GM18499 (cell line): ENCODE measurements at regions not wholly inside any gene's neighbourhood (a gene's known extent, or its start where the extent isn't known, plus 50 kb on each side); places are given as distances from the start of the nearest gene placed in this dataset.
A peak's percentile ranks its signal among the peaks of the same experiment; 100 is the strongest.

ENCODE experiments used
- ATAC-seq: cut with Tn5 transposase; IDR thresholded peaks from one replicate; pipeline ENCODE4 v1.9.1; 2021; ENCODE audit warnings: moderate number of reproducible peaks; ENCODE audit not compliant: insufficient read depth, unreplicated experiment

DNA sequence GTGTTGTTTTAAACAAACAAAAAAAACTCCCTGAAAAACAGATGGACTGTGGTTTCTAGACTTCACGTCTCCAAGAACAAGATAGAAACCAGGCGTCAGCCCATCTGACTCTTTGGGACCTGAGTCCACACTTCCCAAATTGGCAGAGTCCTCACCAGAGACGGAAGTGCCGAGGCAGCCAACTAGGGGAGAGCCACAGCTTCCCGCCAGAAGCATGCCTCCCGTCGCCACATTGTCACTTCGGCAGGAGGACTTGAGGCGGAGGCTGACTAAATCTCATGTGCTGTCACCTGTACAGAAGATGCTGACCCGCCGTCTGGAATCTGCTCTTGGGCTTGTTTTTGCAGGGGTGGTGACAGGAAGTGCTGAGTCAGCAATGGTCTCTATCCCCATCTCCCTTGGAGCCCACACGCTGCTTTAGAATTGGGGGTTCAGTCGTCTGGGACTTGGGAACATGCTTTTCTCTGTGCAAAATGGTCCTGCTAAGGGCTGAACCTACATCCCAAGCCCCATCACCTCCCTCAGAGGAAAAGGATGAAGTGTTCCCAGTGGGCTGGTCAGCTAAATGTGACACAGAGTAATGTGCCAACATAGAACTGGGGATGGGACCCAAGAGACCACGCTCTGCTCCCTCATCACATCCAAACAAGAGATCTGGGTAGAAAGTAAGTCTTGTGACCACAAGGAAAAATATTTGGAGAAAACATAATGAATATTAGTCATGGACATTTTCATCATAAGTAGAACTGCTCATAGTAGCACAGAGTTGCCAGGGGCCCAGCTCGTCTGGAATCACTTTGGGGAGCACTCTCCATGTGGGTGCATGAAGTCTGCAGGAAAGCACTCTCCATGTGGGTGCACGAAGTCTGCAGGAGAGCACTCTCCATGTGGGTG lies 152.9 kb downstream of the SNX19 start:
- ATAC-seq: no peak

DNA sequence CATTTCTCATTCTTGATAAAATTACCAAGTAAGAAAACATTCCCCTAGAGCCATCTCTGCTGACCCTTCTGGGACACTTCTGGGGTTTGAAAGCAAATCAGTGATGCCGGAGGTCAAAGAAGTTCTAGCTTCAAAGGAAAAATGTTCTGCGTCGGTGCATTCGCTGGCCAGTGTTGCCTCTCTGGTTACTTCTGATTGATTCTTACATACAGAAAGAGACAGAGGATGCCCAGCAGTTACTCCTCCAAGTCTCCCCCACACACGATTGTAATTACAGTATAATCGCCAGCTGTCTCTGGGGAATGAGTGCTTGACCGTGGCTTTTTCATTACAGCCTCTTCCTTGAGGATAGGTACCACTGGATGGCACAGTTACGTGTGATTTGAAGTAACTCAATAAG lies 150.9 kb downstream of the SNX19 start:
- ATAC-seq: no peak

DNA sequence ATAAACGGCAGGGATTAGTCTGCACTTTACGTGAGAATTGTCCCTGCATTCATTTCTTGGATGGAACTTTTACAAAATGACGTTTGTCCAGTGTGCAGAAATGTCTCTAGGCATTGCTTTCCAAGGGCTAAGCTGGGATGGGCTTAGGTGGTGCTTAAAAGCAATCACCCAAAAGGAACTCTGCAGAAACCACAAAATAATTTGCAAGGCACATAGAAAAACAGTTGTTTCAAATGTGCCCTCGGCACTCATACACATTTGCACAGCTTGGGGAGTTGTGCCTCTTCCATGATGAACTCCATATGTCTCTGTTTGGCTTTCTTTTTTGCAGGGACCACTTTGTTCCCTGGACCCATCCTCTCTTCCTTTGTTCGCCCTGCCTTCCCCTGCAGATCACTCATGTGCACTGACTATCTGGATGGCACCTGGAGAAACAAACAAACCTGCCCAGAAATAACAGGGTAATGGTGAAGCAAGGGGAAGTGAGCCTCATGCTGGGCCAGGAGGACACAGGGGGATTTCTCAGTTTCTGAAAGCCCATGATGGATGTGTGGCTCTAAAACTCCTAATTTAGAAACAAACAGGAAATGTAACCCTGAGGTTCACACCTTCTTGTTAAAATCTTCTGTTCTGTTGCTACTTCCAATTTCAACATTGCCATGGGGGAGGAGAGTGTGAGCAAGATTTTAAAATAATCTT lies 150.2 kb downstream of the SNX19 start:
- peak; percentile 65 for ATAC-seq

DNA sequence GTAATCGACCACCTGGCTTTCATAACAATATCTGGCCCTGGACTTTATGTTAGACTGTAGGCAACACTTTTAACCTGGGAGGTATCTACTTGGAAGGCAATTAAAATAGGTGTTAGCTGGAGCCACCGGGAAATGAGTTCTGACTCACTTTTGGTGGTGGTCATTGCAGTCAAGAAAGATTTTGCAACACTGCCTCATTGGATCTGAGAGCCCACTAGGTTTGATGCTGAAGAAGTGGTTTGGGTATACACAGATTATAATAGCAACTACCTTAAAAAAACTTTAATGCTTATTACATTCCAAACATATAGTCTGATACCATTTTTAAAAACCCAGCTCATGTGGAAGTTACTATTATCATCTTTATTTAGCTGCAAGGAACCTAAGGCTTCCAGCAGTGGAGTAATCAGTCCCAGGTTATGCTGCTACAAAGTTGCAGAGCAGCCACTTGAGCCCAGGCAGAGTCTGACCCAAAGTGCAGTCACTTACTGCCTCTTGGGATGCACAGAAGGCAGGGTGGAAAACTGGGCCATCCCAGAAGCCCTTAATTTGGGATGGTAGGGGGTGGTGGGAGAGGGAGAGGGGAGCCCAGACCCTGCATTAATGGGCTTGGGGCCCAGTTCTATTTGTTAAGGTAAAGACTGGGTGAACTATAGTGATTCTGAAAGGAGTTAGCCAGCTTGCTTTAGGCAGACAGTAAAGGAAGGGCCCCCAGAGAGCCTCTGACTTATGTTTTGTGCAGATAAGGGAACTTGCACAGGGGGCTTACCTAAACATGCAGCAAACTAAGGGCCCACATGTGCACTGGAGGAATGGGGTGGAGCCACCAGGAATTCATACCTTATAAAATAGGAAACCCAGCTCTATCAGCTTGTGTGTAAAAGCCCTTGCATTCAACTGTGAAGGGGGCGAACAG lies 149.4 kb downstream of the SNX19 start:
- no peak for ATAC-seq

DNA sequence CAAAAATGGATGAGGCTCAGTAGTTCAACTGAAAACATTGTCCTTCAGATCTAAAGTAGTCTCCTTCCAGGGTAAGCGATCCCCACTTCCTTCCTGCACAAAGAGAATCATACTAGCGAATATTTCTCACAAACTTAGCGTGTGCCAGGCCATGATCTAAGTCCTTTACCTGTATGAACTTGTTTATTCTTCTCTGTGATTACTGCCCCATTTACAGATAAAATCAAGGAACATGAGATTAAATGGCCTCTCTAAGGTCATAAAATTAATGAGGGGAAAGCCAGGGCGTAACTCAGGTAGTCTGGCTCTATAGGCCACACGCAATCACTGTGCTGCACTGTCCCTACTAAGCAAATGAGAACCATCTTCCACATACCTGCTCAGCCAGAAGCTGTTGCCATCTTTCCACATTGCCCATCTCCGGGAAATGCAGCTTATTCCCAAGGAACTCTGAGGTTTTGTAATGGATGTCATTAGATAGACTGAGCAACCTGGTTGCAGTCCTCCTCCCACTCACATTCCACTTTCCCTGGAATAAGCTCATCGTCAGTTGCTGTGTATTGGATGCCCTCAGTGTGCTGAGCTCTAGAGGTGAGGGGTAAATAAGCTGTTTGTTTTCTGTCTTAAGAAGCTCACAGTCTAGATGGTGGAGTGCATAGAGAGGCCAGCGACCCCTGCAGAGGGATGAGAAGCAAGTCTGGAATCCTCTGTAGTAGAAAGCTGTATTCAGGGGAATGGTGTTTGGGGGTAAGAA lies 146.3 kb downstream of the SNX19 start:
- ATAC-seq: no peak

DNA sequence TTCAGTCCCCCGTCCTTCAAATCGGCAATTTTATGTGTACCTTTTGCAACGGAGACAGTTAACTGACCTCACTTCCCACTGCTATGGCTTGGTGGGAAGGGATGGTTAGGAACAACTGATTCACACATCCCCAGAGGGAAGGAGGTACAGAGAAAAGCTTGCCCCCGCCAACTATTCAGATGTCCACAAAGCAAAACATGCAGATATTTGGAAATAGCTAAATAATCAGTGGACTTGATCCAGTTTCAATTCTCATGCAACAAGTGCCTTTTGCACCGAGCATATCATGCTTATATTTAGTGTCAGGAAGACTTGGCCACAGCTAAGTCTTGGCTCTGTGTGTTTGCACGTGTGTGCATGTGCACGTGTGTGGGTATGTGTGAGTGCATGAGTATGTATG lies 144.6 kb downstream of the SNX19 start:
- no peak for ATAC-seq

DNA sequence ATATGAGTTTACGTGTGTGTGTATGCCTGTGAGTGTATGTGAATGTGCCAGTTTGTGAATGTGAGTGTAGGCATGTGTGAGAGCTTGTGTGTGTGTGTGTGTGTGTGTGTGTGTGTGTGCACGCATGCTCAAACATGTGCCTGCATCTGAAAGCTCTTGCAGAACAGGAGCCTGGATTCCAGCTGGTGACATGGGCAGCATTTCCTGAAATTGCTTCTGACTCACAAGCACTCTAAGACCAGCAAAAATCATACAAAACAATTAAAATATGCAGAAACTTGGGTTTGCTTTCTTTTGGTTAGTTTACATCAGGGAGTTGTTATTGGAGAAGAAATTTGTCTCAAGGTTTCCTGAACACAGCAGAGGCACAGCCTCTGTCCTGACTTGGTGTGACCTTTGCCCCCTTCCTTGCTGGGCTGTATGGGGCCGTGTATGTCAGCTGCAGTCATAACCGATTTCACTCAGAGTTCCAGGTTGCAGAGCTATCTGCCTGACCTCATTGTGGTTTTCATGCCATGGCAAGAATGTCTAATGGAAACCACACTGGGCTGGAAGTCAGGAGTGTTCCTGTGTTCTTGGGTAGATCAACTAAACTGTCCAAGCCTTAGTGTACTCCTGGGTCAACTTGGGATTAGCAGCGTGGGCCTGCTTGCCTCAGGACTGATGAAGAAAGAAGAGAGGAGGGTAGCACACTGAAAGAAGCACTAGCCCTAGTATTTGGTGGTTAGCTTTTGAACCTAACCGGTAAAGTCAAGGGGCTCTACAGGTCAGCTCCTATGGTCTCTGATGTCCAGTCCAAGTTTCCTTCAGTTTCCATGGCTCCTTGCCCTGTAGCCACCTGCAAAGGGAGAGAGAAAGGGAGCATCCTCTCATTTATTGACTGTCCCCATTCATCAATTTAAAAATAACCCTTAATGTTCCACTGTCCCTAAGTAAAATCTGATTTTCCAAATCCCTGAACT lies 143.7 kb downstream of the SNX19 start:
- no peak for ATAC-seq

DNA sequence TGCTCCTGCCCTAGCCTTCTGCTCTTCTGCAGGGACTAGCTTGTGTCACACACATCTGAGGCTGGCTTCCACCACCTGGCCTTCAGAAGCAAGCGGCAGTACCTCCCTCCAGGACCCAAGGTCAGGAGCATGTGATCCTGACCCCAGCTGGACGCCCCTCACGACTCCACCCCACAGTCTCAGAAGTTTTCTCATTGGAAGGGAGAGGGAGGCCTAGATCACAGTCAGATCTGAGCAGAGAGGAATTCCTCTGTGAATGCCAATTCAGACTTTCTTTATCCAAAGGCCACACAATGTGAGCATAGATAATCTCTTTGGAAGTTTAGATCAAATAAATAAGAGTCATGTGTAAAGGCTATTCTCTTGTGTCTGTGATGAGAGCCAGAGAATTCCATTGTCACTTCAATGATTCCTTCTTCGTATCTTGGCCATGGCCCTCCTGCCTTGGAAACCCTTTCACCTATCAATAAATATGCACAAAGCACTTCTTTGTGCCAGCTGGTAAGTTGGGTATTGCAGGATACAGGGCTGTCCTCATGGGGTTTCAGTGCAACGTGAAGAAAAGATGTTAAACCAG lies 142.9 kb downstream of the SNX19 start:
- no peak for ATAC-seq

DNA sequence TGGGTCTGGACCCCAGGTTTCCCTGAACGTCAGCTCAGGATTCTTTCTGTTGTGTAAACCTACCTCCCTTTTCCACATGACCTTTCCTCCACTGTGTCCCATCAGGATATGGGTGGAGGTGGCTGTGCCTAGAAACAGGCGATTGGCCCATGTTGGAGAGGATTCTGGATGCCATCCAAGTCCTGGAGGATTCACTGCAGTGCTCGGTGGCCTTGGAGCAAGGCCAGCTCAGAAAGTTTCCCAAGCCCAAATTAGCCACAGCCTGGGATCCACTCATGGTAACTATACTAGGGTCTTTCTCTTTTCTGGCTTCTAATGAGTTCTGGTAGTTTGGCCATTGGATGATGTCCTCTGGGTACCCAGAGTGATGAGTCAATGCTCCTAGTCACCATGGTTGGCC lies 141.6 kb downstream of the SNX19 start:
- no peak for ATAC-seq

DNA sequence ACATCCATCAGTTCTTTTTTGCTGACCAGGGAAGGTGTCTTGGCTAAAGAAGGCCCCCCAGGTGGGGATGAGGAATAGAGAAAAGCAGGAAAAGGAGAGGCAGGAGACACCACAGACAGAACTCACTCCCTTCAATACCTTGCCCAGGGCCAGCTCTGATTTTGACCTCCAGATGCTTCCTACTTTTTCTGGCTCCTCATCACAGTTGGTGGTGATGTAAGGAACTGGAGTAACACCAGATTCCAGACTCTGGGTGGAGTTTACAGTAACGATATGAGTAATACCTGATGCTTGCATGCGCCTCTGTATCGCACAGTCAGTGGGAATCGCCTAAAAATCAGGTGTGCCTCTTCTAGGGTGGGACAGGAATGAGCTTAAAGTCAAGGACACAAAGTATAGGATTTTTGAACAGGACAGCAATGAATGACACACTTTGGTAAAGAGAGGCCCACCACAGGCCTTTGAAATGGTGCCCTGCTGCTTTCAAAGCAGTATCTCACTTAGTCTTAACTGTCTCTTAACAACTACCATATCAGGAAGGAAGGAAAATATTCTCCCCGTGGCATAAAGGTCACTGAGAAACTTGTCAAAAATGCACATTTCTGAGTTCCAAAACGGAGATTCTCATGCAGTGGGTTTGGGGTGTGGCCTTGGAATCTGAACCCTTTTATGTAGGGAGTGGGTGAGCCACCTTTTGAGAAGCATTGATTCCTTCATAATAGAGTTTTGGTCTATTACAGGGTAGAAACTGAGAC lies 140.8 kb downstream of the SNX19 start:
- no peak for ATAC-seq

DNA sequence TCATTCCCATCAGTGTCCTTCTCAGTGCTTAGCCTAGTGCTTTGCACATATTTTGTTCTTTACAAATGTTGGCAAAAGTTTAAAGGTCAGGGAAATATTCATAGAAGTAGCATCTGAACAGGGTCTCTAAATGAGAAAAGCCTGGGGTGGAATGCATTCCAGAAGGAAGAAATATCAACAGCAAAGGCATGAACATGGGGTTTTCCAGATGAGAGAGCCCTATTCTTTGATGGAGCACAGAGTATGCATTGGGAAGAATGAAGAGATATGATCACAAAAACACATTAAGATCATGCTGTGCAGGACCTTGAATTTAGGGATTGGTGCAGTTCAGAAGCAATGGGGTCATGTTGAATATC lies 140.2 kb downstream of the SNX19 start:
- ATAC-seq: no peak

DNA sequence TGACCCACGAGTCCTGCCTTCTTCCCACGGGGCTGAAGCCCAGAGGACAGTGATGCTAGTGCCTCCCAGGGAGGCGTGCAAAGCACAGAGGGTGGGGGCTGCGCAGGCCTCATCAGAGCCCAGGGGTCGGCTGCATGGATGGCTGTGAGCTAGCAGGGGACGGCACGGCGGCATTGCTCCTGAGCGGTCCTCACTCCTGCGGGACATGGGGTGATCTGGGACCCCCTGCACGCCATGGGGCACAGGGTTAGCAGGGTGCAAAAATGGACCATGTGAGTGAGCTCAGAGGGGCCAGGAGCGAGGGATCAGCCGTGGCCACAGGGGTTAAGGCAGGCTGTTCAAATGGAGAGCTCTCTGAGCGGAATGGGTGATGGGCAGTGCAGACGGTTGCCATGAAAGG lies 138.3 kb downstream of the SNX19 start:
- ATAC-seq: no peak

DNA sequence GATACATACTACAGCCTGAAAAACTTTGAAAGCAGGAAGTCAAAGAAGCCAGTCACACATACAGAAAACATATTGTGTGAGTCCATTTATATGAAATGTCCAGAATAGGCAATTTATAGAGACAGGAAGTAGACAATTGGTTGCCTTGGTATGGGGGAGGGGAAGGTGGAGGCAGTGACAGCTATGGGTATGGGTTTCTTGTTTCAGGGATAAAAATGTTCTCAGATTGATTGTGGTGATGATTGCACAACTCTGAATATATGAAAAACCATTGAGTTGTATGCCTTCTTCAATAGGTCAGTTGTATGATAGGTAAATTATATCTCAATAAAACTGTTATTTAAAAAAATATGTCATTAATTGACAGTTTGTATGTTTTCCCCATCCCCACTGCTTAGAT lies 137.6 kb downstream of the SNX19 start:
- no peak for ATAC-seq

DNA sequence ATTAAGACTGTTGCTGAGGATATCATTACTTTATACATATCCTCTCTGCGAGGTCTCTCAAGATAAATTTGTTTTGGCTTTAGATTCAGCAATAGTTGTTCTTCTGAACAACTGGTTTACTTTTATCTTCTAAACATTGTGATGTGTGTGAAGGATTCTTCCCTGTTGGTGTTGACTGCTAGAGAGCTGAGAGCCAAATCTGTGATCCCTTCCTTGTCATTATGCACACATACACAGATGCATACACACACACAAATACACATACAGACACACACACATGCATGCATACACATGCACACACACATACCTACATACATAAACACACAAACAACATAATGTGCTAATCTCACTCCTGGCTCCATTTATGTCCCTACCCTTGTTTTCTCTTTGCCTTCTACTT lies 137.0 kb downstream of the SNX19 start:
- no peak for ATAC-seq

DNA sequence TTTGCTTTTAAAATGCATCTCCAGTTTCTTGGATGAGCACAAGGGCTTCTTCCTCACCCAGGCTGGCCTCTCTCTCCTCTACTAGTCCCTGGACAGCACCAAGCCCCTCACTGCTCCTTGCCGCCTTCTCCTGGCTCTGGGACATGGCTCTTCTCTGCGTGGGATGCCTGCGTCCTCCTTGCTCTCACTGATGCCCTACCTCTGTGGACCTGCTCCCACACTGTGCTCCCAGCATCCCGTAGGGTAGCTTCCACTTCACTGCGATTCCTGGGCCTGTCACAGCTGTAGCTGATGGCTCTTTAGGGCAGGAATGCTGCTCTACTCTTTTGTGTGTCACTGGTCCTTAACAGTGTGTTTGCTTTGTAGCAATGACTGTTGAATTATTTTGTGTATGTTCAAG lies 136.3 kb downstream of the SNX19 start:
- no peak for ATAC-seq

DNA sequence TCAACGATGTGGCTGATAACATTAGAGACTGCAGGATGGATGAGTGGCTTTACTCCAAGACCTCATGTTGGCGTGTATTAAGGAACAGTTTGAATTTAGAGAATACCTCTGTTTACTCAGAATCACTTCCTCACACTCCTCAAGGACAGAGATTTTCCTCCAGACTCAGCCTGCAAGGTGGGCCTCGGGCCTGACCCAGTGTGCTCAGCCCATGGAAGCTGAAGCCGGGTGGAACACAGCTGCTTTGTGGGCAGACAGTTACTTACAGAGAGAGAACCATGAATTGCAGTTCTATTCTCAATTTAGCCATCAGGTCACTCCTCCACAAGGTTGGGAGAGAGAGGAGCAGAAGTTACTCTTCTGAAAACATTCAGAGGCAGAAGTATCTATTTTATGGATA lies 135.8 kb downstream of the SNX19 start:
- ATAC-seq: no peak

DNA sequence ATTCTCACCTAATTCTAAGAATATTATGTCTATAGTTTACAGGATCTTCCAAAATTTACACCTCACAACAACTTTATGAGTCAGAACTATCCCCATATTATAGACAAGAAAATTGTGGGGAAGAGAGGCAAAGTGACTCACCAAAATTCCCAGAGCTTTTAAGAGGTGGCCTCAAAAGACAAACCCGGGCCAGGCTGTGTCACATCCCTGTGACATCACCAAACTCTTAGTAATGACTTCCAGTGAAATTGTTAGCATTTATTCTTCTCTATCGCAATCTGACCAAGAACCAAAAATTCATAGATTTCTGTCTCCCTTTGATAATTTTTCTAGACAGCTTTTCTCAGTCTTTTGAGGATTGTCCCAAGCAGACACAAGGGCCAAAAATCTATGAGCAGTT lies 134.3 kb downstream of the SNX19 start:
- no peak for ATAC-seq
